GM21423 (cell line): ENCODE measurements at regions not wholly inside any gene's neighbourhood (a gene's known extent, or its start where the extent isn't known, plus 50 kb on each side); places are given as distances from the start of the nearest gene placed in this dataset.

Experiments used
- ATAC-seq: cut with Tn5 transposase; IDR thresholded peaks from one replicate; pipeline ENCODE4 v1.9.1; 2021; ENCODE audit warnings: mild to moderate bottlenecking, moderate library complexity; ENCODE audit not compliant: unreplicated experiment

DNA sequence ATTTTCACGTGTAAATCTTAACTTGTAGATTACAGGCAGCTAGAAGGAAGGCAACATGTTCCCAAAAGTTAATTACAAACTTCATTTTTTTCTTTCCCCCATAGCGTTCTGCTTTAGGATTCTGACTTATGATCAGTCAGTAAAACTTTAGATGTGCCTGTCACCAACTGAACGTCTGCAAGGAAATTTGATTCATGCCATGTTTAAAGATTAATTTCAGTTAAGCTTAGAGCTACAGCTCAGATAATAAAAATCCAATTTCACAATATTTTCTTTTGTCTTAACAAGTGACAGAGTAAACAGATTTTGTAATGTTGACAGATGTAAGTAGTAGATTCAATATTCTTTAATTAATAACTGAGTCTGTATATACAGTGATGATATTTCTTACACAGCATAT is 253.1 kb downstream of the NFKBIZ start:
- no peak for ATAC-seq

DNA sequence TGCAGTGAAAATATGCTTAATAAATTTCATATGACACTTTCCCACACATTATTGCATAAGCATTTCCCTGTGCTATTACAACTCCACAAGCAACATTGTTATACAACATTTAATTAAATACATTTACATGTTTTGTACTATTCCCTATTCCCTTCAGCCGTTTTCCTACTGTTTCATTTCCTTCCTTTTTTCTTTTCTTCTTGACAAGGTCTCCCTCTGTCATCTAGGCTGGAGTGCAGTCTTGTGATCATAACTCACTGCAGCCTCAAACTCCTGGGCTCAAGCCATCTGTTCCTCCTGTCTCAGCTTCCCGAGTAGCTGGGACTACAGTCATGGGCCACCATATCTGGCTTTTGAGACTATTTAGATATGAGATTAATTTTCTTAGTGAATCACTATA is 254.7 kb downstream of the NFKBIZ start:
- ATAC-seq: no peak

GRCh38 chr3:102105193-102105592 is 255.9 kb downstream of the NFKBIZ start:
- no peak for ATAC-seq

GRCh38 chr3:102106416-102107097 is 257.2 kb downstream of the NFKBIZ start:
- no peak for ATAC-seq

GRCh38 chr3:102112704-102113230 is 263.5 kb downstream of the NFKBIZ start:
- no peak for ATAC-seq

GRCh38 chr3:102113421-102114041 is 264.2 kb downstream of the NFKBIZ start:
- no peak for ATAC-seq

GRCh38 chr3:102114264-102114979 is 265.1 kb downstream of the NFKBIZ start:
- no peak for ATAC-seq

GRCh38 chr3:102122527-102122926 is 273.2 kb downstream of the NFKBIZ start:
- ATAC-seq: no peak

GRCh38 chr3:102123590-102124190 is 274.4 kb downstream of the NFKBIZ start:
- no peak for ATAC-seq

- ATAC-seq: no peak
Measured at GRCh38 chr3:102124282-102124681, 275.0 kb downstream of the NFKBIZ start.

- no peak for ATAC-seq
Measured at GRCh38 chr3:102124704-102125103, 275.4 kb downstream of the NFKBIZ start.

- no peak for ATAC-seq
Measured at GRCh38 chr3:102125197-102125993, 276.1 kb downstream of the NFKBIZ start.

- no peak for ATAC-seq
Measured at GRCh38 chr3:102125994-102126368, 276.7 kb downstream of the NFKBIZ start.

- ATAC-seq: no peak
Measured at GRCh38 chr3:102129760-102130608, 280.7 kb downstream of the NFKBIZ start.

- no peak for ATAC-seq
Measured at GRCh38 chr3:102132370-102132769, 283.1 kb downstream of the NFKBIZ start.

GRCh38 chr3:102133376-102133775 is 284.1 kb downstream of the NFKBIZ start:
- no peak for ATAC-seq

DNA sequence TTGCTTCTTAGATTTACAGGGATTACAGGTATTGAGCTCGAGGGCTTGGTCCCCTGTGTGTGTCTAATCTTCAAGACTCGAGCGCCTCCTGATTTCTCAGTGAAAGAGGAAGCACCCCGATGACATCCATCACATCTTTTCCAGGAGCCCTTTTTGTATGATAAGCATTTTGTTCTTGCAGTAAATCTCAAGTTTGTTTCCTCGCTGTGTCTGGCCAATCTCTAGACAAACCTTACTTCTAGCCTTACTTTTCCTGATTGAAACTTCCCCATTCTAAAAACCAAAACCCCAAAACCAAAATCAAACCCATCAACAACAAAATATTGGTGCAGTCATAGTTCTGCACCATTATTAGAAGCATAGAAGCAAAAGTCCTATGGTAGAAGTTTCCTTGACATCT is 286.0 kb downstream of the NFKBIZ start:
- no peak for ATAC-seq

DNA sequence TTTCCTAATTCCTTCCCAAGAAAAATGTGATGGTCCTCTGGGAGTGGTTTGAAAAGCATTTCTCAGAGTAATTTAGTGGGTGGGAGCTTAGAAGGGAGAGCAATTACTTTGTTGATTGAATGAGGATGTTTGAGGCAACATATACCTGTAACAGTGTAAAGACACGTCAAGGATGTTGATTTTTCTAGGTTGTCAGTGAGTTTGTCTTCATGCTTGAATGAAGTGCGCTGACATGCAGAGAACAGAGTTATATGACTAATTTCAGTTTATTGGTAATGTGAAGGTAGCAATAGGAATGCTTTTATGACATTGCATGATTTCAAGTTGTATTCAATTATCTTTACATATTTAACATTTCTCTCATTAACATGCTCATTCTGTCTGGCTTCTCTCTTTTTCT is 286.9 kb downstream of the NFKBIZ start:
- ATAC-seq: no peak

DNA sequence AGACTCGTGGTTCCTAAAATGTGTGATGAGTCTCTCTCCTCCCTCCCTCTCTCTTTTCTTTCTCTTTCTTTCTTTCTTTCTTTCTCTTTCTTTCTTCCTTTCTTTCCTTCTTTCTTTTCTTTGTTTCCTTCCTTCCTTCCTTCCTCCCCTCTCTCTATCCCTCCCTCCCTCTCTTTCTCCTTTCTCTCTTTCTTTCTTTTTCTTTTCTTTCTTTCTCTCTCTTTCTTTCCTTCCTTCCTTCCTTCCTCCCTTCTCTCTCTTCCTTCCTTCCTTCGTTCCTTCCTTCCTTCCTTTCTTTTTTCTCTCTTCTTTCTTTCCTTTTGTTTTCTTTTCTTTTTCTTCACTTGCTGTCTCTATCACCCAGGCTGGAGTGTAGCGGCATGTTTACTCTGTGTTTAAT is 290.8 kb downstream of the NFKBIZ start:
- ATAC-seq: no peak
